ENCODE measurements at regions not wholly inside any gene's neighbourhood (a gene's known extent, or its start where the extent isn't known, plus 50 kb on each side); places are given as distances from the start of the nearest gene placed in this dataset.

DNA sequence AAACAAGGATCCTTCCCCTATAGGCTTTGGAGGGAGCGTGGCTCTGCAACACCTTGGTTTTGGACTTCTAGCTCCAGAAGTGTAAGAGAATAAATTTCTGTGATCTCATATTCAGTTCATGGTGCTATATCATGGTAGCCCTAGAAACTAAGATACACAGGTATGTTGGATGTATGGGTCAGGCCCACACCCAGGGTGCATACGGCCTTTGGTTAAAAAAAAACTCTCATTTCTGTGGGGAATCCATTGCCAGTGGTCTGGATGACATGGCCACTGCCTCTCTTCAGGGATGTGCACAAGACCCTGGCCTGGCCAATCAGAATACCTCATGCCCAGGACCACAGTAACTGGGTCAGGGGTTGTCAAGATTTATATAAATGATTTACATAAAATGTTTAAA is 56.8 kb upstream of the CD34 start:
- BruUV-seq (replicated peaks), result no TSS peak
- H3K79me2 ChIP-seq (ENCODE audit: insufficient read depth, low read length), result no peaks in the 10 kb centered on the region
- H3K27ac ChIP-seq (ENCODE audit: low read depth, low read length), result no peak overlapping the region
- no peak overlapping the region for H3K4me2 ChIP-seq (ENCODE audit: low read length)
- no peak overlapping the region for H3K4me3 ChIP-seq (replicated peaks in 1 of 2; ENCODE audit: low read depth in 1 of 2, low read length in 2 of 2)
- H3K9me3 ChIP-seq (ENCODE audit: control insufficient read depth in 1 of 2, insufficient read depth in 1 of 2, low read depth in 1 of 2, low read length in 2 of 2), result no peaks in the 10 kb centered on the region
- no peaks in the 10 kb centered on the region for H3K9me2 ChIP-seq (ENCODE audit: insufficient read depth)
- ChIA-PET RAD21 (ENCODE audit: low non-redundant PET in 1 of 2, low total read pairs in 2 of 2, uncharacterized antibody in 2 of 2, unreplicated experiment in 2 of 2) (no interaction called here), POLR2A (no interaction called here), CTCF (no interaction called here)
- ATAC-seq (no peak), DNase-seq (ENCODE audit: low read depth, low spot score) (no peak)
- no peak overlapping the region for H3K9ac ChIP-seq (ENCODE audit: low read length)
- no peaks in the 10 kb centered on the region for H3K36me3 ChIP-seq (ENCODE audit: control insufficient read depth in 1 of 2, insufficient read depth in 2 of 2, low read length in 2 of 2)
- H3K4me1 ChIP-seq (ENCODE audit: control insufficient read depth in 1 of 2, insufficient read depth in 2 of 2, low read length in 2 of 2), result peaks cover 7 to 13% of the 10 kb centered on the region in 2 experiments; a peak in 3 of 4 replicates
- H3K27me3 ChIP-seq (ENCODE audit: insufficient read depth, low read length), result no peaks in the 10 kb centered on the region
- intact Hi-C loops (cut with micrococcal nuclease), result no loop called here
- TF ChIP-seq ELF1 (IDR thresholded peaks at IDR 0.05; ENCODE audit: borderline replicate concordance, low read depth) (no peak), SIN3A (IDR thresholded peaks at IDR 0.05; ENCODE audit: low read depth) (no peak), POLR2A (IDR thresholded peaks at IDR 0.05; ENCODE audit: borderline replicate concordance, extremely low read depth, insufficient read depth, insufficient read length) (no peak), EZH2phosphoT487 (IDR thresholded peaks at IDR 0.05; ENCODE audit: borderline replicate concordance) (no peak), ZNF274 (IDR thresholded peaks at IDR 0.05; ENCODE audit: low read depth, low read length) (no peak), TCF7L2 (IDR thresholded peaks at IDR 0.05; ENCODE audit: borderline replicate concordance, extremely low read depth, insufficient read depth, insufficient read length) (no peak), CEBPB (IDR thresholded peaks at IDR 0.05; ENCODE audit: low read depth) (no peak), SRF (IDR thresholded peaks at IDR 0.05; ENCODE audit: low read depth) (no peak), POLR2AphosphoS5 (IDR thresholded peaks at IDR 0.05; ENCODE audit: low read depth, low read length) (no peak), FOSL1 (IDR thresholded peaks at IDR 0.05; ENCODE audit: low read depth) (no peak), JUND (IDR thresholded peaks at IDR 0.05) (no peak)
- TF ChIP-seq, protein P1, sequence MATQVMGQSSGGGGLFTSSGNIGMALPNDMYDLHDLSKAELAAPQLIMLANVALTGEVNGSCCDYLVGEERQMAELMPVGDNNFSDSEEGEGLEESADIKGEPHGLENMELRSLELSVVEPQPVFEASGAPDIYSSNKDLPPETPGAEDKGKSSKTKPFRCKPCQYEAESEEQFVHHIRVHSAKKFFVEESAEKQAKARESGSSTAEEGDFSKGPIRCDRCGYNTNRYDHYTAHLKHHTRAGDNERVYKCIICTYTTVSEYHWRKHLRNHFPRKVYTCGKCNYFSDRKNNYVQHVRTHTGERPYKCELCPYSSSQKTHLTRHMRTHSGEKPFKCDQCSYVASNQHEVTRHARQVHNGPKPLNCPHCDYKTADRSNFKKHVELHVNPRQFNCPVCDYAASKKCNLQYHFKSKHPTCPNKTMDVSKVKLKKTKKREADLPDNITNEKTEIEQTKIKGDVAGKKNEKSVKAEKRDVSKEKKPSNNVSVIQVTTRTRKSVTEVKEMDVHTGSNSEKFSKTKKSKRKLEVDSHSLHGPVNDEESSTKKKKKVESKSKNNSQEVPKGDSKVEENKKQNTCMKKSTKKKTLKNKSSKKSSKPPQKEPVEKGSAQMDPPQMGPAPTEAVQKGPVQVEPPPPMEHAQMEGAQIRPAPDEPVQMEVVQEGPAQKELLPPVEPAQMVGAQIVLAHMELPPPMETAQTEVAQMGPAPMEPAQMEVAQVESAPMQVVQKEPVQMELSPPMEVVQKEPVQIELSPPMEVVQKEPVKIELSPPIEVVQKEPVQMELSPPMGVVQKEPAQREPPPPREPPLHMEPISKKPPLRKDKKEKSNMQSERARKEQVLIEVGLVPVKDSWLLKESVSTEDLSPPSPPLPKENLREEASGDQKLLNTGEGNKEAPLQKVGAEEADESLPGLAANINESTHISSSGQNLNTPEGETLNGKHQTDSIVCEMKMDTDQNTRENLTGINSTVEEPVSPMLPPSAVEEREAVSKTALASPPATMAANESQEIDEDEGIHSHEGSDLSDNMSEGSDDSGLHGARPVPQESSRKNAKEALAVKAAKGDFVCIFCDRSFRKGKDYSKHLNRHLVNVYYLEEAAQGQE (IDR thresholded peaks at IDR 0.05; ENCODE audit: low read depth), result no peak
- TF ChIP-seq, protein P2, sequence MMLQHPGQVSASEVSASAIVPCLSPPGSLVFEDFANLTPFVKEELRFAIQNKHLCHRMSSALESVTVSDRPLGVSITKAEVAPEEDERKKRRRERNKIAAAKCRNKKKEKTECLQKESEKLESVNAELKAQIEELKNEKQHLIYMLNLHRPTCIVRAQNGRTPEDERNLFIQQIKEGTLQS (IDR thresholded peaks at IDR 0.05), result no peak
- TF ChIP-seq, protein P3, sequence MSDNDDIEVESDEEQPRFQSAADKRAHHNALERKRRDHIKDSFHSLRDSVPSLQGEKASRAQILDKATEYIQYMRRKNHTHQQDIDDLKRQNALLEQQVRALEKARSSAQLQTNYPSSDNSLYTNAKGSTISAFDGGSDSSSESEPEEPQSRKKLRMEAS (IDR thresholded peaks at IDR 0.05), result no peak
- no peak overlapping the region for H2AFZ ChIP-seq (ENCODE audit: low read depth, low read length, poor library complexity, severe bottlenecking)
- no peaks in the 10 kb centered on the region for H4K20me1 ChIP-seq (ENCODE audit: insufficient read depth)

Data from HCT116 (cell line).